Hematopoietic multipotent progenitor cell treated with erythropoietin and hydrocortisone succinate and interleukin-3 and kit ligand, for 8 days (in vitro differentiated cells): ENCODE measurements at regions not wholly inside any gene's neighbourhood (a gene's known extent, or its start where the extent isn't known, plus 50 kb on each side); places are given as distances from the start of the nearest gene placed in this dataset.

Source experiments
- DNase-seq: peaks from one replicate; pipeline ENCODE4 v3.0.0-alpha.2; 2015

- no peak for DNase-seq
Measured at GRCh38 chr20:60941379-60941778, 310.7 kb upstream of the CDH4 start.

GRCh38 chr20:60947819-60948218, 304.2 kb upstream of the CDH4 start:
- DNase-seq, result no peak

GRCh38 chr20:60948224-60948623, 303.8 kb upstream of the CDH4 start:
- no peak for DNase-seq

GRCh38 chr20:60950561-60950960, 301.5 kb upstream of the CDH4 start:
- DNase-seq, result no peak

GRCh38 chr20:60950974-60951373, 301.1 kb upstream of the CDH4 start:
- DNase-seq, result no peak

- DNase-seq, result no peak
Measured at GRCh38 chr20:60952861-60953260, 299.2 kb upstream of the CDH4 start.

- no peak for DNase-seq
Measured at GRCh38 chr20:60953321-60953720, 298.7 kb upstream of the CDH4 start.

- DNase-seq, result no peak
Measured at GRCh38 chr20:60955706-60956105, 296.4 kb upstream of the CDH4 start.

GRCh38 chr20:60956194-60956593, 295.9 kb upstream of the CDH4 start:
- no peak for DNase-seq

GRCh38 chr20:60957621-60958020, 294.4 kb upstream of the CDH4 start:
- DNase-seq, result no peak

GRCh38 chr20:60959971-60960370, 292.1 kb upstream of the CDH4 start:
- DNase-seq, result no peak

- DNase-seq, result no peak
Measured at GRCh38 chr20:60960500-60960899, 291.6 kb upstream of the CDH4 start.

- no peak for DNase-seq
Measured at GRCh38 chr20:60961551-60961950, 290.5 kb upstream of the CDH4 start.

- DNase-seq, result no peak
Measured at GRCh38 chr20:60962367-60963045, 289.6 kb upstream of the CDH4 start.

GRCh38 chr20:60963146-60963545, 288.9 kb upstream of the CDH4 start:
- DNase-seq, result no peak

- DNase-seq, result no peak
Measured at GRCh38 chr20:60964911-60965310, 287.1 kb upstream of the CDH4 start.

- no peak for DNase-seq
Measured at GRCh38 chr20:60966031-60966430, 286.0 kb upstream of the CDH4 start.

GRCh38 chr20:60966766-60967165, 285.3 kb upstream of the CDH4 start:
- no peak for DNase-seq

- no peak for DNase-seq
Measured at GRCh38 chr20:60967431-60968316, 284.4 kb upstream of the CDH4 start.

- DNase-seq, result no peak
Measured at GRCh38 chr20:60968853-60969720, 283.0 kb upstream of the CDH4 start.

GRCh38 chr20:60970601-60971000, 281.5 kb upstream of the CDH4 start:
- DNase-seq, result no peak

GRCh38 chr20:60974022-60974421, 278.0 kb upstream of the CDH4 start:
- no peak for DNase-seq

GRCh38 chr20:60974441-60974945, 277.6 kb upstream of the CDH4 start:
- no peak for DNase-seq
